GM19397 (cell line): ENCODE measurements at regions not wholly inside any gene's neighbourhood (a gene's known extent, or its start where the extent isn't known, plus 50 kb on each side); places are given as distances from the start of the nearest gene placed in this dataset.

Experiments
- ATAC-seq: cut with Tn5 transposase; IDR thresholded peaks from one replicate; pipeline ENCODE4 v1.9.1; 2021; ENCODE audit warnings: mild to moderate bottlenecking, moderate library complexity; ENCODE audit not compliant: unreplicated experiment

- no peak for ATAC-seq
Measured at GRCh38 chrX:139293991-139294390, 236.5 kb upstream of the F9 start.

GRCh38 chrX:139290310-139290709, 240.2 kb upstream of the F9 start:
- no peak for ATAC-seq

- ATAC-seq = no peak
Measured at GRCh38 chrX:139287155-139287924, 243.2 kb upstream of the F9 start.

GRCh38 chrX:139286342-139286741, 244.2 kb upstream of the F9 start:
- ATAC-seq = no peak

GRCh38 chrX:139267851-139268250, 262.7 kb upstream of the F9 start:
- no peak for ATAC-seq

- no peak for ATAC-seq
Measured at GRCh38 chrX:139246295-139246694, 284.2 kb upstream of the F9 start.

GRCh38 chrX:139237141-139237540, 293.4 kb upstream of the F9 start:
- ATAC-seq = no peak

- ATAC-seq = no peak
Measured at GRCh38 chrX:139234898-139235297, 295.6 kb upstream of the F9 start.

GRCh38 chrX:139224953-139225665, 305.4 kb upstream of the F9 start:
- no peak for ATAC-seq

- ATAC-seq = no peak
Measured at GRCh38 chrX:139222511-139223200, 307.9 kb upstream of the F9 start.

GRCh38 chrX:139213241-139213709, 317.3 kb upstream of the F9 start:
- ATAC-seq = no peak

- no peak for ATAC-seq
Measured at GRCh38 chrX:139211568-139212182, 318.9 kb upstream of the F9 start.

GRCh38 chrX:139209342-139209741, 321.2 kb upstream of the F9 start:
- no peak for ATAC-seq

GRCh38 chrX:139207655-139208054, 322.9 kb upstream of the F9 start:
- no peak for ATAC-seq

- no peak for ATAC-seq
Measured at GRCh38 chrX:139206914-139207313, 323.6 kb upstream of the F9 start.

- ATAC-seq = no peak
Measured at GRCh38 chrX:139204898-139205667, 325.5 kb upstream of the F9 start.

GRCh38 chrX:139204571-139204897, 326.0 kb upstream of the F9 start:
- ATAC-seq = no peak

- no peak for ATAC-seq
Measured at GRCh38 chrX:139203651-139204570, 326.6 kb upstream of the F9 start.

- ATAC-seq = no peak
Measured at GRCh38 chrX:139202742-139203420, 327.7 kb upstream of the F9 start.
